ENCODE measurements at regions not wholly inside any gene's neighbourhood (a gene's known extent, or its start where the extent isn't known, plus 50 kb on each side); places are given as distances from the start of the nearest gene placed in this dataset.
"Not testable (repeated sequence)": the region's sequence is repeated elsewhere in the genome, so short reads cannot be mapped to it uniquely, and the experiment has no call there.

DNA sequence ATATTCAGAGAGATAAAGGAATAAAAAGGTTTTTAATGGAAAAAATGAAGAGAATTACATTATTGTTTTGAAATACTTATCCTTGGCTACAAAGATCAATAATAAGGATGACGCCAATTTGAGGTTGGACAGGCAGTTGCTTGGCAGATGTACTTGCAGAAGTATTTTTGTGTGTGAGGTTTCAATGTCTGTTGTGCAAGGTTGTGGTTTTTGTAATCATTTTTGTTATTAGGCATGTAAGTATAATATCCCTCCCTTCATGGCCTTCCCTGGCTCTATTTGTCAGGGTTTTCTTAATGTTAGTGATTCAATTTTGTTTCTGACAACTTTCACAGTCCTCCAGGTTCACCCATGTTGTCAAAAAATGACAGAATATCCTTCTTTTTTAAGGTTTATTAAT is 105.9 kb downstream of the OTOL1 start:
- no peak for DNase-seq (ENCODE audit: low spot score)
- no peak for TF ChIP-seq CTCF (IDR thresholded peaks at IDR 0.05; ENCODE audit: extremely low read depth, missing control alignments)

DNA sequence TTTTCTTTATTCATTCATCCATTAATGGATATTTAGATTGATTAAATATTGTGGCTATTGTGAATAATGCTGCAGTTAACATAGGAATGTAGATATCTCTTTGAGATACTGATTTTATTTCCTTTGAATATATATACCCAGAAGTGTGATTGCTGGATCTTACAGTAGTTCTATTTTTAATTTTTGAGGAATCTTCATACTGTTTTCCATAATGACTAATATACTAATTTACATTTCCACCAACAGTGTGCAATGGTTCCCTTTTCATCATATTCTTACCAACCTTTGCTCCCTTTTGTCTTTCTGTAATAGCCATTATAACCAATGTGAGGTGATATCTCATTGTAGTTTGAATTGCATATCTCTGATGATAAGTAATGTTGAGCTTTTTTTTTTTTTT is 106.3 kb downstream of the OTOL1 start:
- DNase-seq (ENCODE audit: low spot score) = no peak
- TF ChIP-seq CTCF (IDR thresholded peaks at IDR 0.05; ENCODE audit: extremely low read depth, missing control alignments) = no peak

- TF ChIP-seq CTCF (IDR thresholded peaks at IDR 0.05; ENCODE audit: extremely low read depth, missing control alignments) = no peak
- no peak for DNase-seq (ENCODE audit: low spot score)
Observed at GRCh38 chr3:161607056-161607455, 110.4 kb downstream of the OTOL1 start.

- no peak for TF ChIP-seq CTCF (IDR thresholded peaks at IDR 0.05; ENCODE audit: extremely low read depth, missing control alignments)
- DNase-seq (ENCODE audit: low spot score) = no peak
Observed at GRCh38 chr3:161619351-161619750, 122.7 kb downstream of the OTOL1 start.

DNA sequence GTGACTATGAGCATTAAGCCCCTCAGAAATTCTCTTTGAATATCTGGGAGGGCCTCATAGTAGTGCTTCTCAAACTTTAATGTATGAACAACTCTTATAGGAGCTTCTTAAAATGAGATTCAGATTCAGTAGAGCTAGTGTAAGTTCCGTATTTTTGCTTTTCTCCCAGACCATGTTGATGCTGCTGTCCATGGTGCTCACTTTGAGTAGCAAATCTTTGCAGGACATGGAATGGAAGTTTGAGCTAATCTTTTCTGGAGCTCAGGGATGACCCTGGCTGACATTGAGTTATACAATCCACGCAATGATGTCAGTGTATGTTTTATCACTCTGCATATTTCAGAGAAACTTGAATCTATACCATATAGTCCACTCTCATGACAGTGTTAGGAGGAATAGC is 134.2 kb downstream of the OTOL1 start:
- no peak for TF ChIP-seq CTCF (IDR thresholded peaks at IDR 0.05; ENCODE audit: extremely low read depth, missing control alignments)
- no peak for DNase-seq (ENCODE audit: low spot score)

- no peak for DNase-seq (ENCODE audit: low spot score)
- no peak for TF ChIP-seq CTCF (IDR thresholded peaks at IDR 0.05; ENCODE audit: extremely low read depth, missing control alignments)
Observed at GRCh38 chr3:161631536-161631935, 134.9 kb downstream of the OTOL1 start.

DNA sequence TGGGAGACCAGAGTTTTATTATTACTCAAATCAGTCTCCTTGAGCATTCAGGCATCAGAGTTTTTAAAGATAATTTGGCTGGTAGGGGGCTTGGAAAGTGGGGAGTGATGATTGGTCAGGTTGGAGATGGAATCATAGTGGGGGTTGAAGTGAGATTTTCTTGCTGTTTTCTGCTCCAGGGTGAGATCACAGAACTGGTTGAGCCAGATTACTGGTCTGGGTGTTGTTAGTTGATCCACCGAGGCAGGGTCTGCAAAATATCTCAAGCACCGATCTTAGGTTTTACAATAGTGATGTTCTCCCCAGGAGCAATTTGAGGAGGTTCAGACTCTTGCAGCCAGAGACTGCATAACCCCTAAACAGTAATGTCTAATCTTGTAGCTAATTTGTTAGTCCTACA is 141.0 kb downstream of the OTOL1 start:
- TF ChIP-seq CTCF (IDR thresholded peaks at IDR 0.05; ENCODE audit: extremely low read depth, missing control alignments) = no peak
- DNase-seq (ENCODE audit: low spot score) = no peak

DNA sequence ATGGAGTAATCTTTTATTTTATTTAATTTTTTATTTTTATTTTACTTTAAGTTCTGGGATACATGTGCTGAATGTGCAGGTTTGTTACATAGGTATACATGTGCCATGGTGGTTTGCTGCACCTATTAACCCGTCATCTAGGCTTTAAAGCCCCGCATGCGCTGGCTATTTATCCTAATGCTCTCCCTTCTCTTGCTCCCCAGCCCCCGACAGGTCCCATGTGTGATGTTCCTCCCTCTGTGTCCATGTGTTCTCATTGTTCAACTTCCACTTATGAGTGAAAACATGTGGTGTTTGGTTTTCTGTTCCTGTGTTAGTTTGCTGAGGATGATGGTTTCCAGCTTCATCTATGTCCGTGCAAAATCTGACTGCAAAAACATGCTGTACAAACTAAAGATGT is 142.5 kb downstream of the OTOL1 start:
- DNase-seq (ENCODE audit: low spot score) = not testable (repeated sequence)
